ENCODE measurements at regions not wholly inside any gene's neighbourhood (a gene's known extent, or its start where the extent isn't known, plus 50 kb on each side); places are given as distances from the start of the nearest gene placed in this dataset.

- TF ChIP-seq CTCF (IDR thresholded peaks at IDR 0.05; ENCODE audit: insufficient read depth in 1 of 2, low read depth in 1 of 2, low read length in 1 of 2, severe bottlenecking in 1 of 2, unreplicated experiment in 1 of 2), result no peak
- intact Hi-C loops (cut with micrococcal nuclease; ENCODE audit: unreplicated experiment), result no loop called here
- no TSS peak for BruUV-seq (replicated peaks)
- Mint-ChIP-seq H3K27ac (ENCODE audit: unreplicated experiment) (no peak overlapping the region), H3K27me3 (ENCODE audit: insufficient read depth, unreplicated experiment) (no peaks in the 10 kb centered on the region), H3K4me3 (ENCODE audit: unreplicated experiment) (no peak overlapping the region), H3K36me3 (ENCODE audit: insufficient read depth, unreplicated experiment) (peaks cover 4% of the 10 kb centered on the region), H3K4me1 (ENCODE audit: low read depth, unreplicated experiment) (no peaks in the 10 kb centered on the region), H3K9me3 (ENCODE audit: unreplicated experiment) (no peaks in the 10 kb centered on the region)
- H3K4me1 ChIP-seq, result no peaks in the 10 kb centered on the region
- H3K9me3 ChIP-seq, result no peaks in the 10 kb centered on the region
- H3K36me3 ChIP-seq (ENCODE audit: control insufficient read depth, insufficient read depth, low read length), result no peaks in the 10 kb centered on the region
- no peaks in the 10 kb centered on the region for H3K27me3 ChIP-seq (replicated peaks; ENCODE audit: control insufficient read depth, insufficient read depth, low read length)
- ChIA-PET CTCF (no interaction called here), POLR2A (no interaction called here)
- DNase-seq, result no peak
- H3K4me3 ChIP-seq (ENCODE audit: low read depth, low read length), result no peak overlapping the region
Measured at GRCh38 chr2:120922571-120923332, 187.1 kb downstream of the GLI2 start.

GRCh38 chr2:120923426-120923825, 187.8 kb downstream of the GLI2 start:
- no peaks in the 10 kb centered on the region for H3K27me3 Mint-ChIP-seq (ENCODE audit: insufficient read depth, unreplicated experiment)
- H3K4me1 Mint-ChIP-seq (ENCODE audit: low read depth, unreplicated experiment), result no peaks in the 10 kb centered on the region
- no peaks in the 10 kb centered on the region for H3K9me3 Mint-ChIP-seq (ENCODE audit: unreplicated experiment)
- no peaks in the 10 kb centered on the region for H3K9me3 ChIP-seq
- H3K4me1 ChIP-seq, result no peaks in the 10 kb centered on the region
- POLR2A ChIA-PET, result no interaction called here
- BruUV-seq (replicated peaks), result no TSS peak
- no peaks in the 10 kb centered on the region for H3K27me3 ChIP-seq (replicated peaks; ENCODE audit: control insufficient read depth, insufficient read depth, low read length)
- H3K36me3 ChIP-seq (ENCODE audit: control insufficient read depth, insufficient read depth, low read length), result no peaks in the 10 kb centered on the region
- TF ChIP-seq CTCF (IDR thresholded peaks at IDR 0.05; ENCODE audit: insufficient read depth in 1 of 2, low read depth in 1 of 2, low read length in 1 of 2, severe bottlenecking in 1 of 2, unreplicated experiment in 1 of 2), result no peak
- no peak overlapping the region for H3K4me3 Mint-ChIP-seq (ENCODE audit: unreplicated experiment)
- H3K27ac Mint-ChIP-seq (ENCODE audit: unreplicated experiment), result no peak overlapping the region
- DNase-seq, result no peak
- H3K36me3 Mint-ChIP-seq (ENCODE audit: insufficient read depth, unreplicated experiment), result peaks cover 4% of the 10 kb centered on the region
- H3K4me3 ChIP-seq (ENCODE audit: low read depth, low read length), result no peak overlapping the region
- CTCF ChIA-PET, result no interaction called here
- intact Hi-C loops (cut with micrococcal nuclease; ENCODE audit: unreplicated experiment), result no loop called here

- Histone ChIP-seq H3K4me1 (no peaks in the 10 kb centered on the region), H3K4me3 (ENCODE audit: low read depth, low read length) (no peak overlapping the region), H3K36me3 (ENCODE audit: control insufficient read depth, insufficient read depth, low read length) (no peaks in the 10 kb centered on the region), H3K27me3 (replicated peaks; ENCODE audit: control insufficient read depth, insufficient read depth, low read length) (no peaks in the 10 kb centered on the region), H3K9me3 (no peaks in the 10 kb centered on the region)
- no peak overlapping the region for H3K27ac Mint-ChIP-seq (ENCODE audit: unreplicated experiment)
- H3K4me3 Mint-ChIP-seq (ENCODE audit: unreplicated experiment), result no peak overlapping the region
- no TSS peak for BruUV-seq (replicated peaks)
- intact Hi-C loops (cut with micrococcal nuclease; ENCODE audit: unreplicated experiment), result no loop called here
- CTCF ChIA-PET, result no interaction called here
- H3K9me3 Mint-ChIP-seq (ENCODE audit: unreplicated experiment), result no peaks in the 10 kb centered on the region
- TF ChIP-seq CTCF (IDR thresholded peaks at IDR 0.05; ENCODE audit: insufficient read depth in 1 of 2, low read depth in 1 of 2, low read length in 1 of 2, severe bottlenecking in 1 of 2, unreplicated experiment in 1 of 2), result no peak
- POLR2A ChIA-PET, result no interaction called here
- no peak for DNase-seq
- no peaks in the 10 kb centered on the region for H3K27me3 Mint-ChIP-seq (ENCODE audit: insufficient read depth, unreplicated experiment)
- peaks cover 4% of the 10 kb centered on the region for H3K36me3 Mint-ChIP-seq (ENCODE audit: insufficient read depth, unreplicated experiment)
- H3K4me1 Mint-ChIP-seq (ENCODE audit: low read depth, unreplicated experiment), result no peaks in the 10 kb centered on the region
Measured at GRCh38 chr2:120924924-120925323, 189.3 kb downstream of the GLI2 start.

Measured in Caco-2 (cell line).